ENCODE measurements at regions not wholly inside any gene's neighbourhood (a gene's known extent, or its start where the extent isn't known, plus 50 kb on each side); places are given as distances from the start of the nearest gene placed in this dataset.

GRCh38 chr5:138637256-138637655, 62.1 kb upstream of the HSPA9 start:
- TF ChIP-seq CTCF (IDR thresholded peaks at IDR 0.05) (no peak), POLR2A (IDR thresholded peaks at IDR 0.05) (no peak)
